ENCODE measurements at regions not wholly inside any gene's neighbourhood (a gene's known extent, or its start where the extent isn't known, plus 50 kb on each side); places are given as distances from the start of the nearest gene placed in this dataset.

DNA sequence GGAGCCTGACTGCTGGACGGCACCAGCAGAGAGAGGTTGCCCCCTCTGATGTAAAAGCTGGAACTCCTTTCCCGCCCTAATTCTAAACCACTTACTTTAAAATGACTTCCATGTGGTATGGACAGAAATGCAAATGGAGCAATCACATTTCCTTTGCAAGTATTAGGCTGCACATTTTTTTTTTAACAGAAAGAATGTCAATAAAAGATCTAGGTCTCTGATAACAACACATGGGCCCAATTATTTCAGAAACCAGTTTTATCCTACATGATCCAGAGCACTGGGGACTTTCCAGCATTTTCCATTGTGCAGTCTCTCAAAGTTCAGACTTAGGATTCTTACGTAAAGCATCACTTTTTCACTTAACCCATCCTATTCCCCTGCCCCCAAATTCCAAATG, 203.7 kb downstream of the NXNL2 start:
- no peaks in the 10 kb centered on the region for H3K9me3 Mint-ChIP-seq (ENCODE audit: unreplicated experiment)
- no TSS peak for BruUV-seq (replicated peaks)
- TF ChIP-seq CTCF (IDR thresholded peaks at IDR 0.05; ENCODE audit: unreplicated experiment), result no peak
- ChIA-PET POLR2A (no interaction called here), CTCF (no interaction called here)
- intact Hi-C loops (cut with micrococcal nuclease), result loop anchor here (5.0 kb wide), 1 partner anchor 264 kb away; no protein-coding TSS in a partner anchor
- no peak for DNase-seq (ENCODE audit: unreplicated experiment)
- no peak overlapping the region for H3K4me3 Mint-ChIP-seq (ENCODE audit: unreplicated experiment)
- H3K27ac Mint-ChIP-seq (ENCODE audit: low read depth, unreplicated experiment), result no peak overlapping the region
- no peaks in the 10 kb centered on the region for H3K27me3 Mint-ChIP-seq (ENCODE audit: insufficient read depth, unreplicated experiment)
- no peaks in the 10 kb centered on the region for H3K36me3 Mint-ChIP-seq (ENCODE audit: insufficient read depth, unreplicated experiment)
- peaks cover 21% of the 10 kb centered on the region for H3K4me1 Mint-ChIP-seq (ENCODE audit: insufficient read depth, unreplicated experiment)

DNA sequence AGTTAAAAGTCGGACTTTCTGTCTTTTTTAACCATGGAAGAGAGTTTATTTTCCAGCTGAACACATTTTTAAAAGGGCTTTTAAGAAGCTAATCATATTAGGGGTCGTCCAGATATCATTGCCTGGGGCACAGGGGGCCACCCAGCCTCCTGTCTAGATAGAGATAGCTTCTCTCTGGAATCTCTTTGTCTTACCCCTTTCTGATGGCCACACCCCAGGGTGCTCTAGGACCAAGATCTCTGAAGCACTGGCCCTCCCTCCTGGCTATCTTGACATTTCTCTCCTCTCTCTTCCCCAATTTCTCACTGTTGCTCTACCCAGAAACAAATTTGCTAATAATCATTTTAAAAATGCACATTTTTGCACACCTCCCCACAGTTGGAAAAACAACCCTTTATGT, 204.4 kb downstream of the NXNL2 start:
- no peak for DNase-seq (ENCODE audit: unreplicated experiment)
- Mint-ChIP-seq H3K4me3 (ENCODE audit: unreplicated experiment) (no peak overlapping the region), H3K27ac (ENCODE audit: low read depth, unreplicated experiment) (no peak overlapping the region), H3K27me3 (ENCODE audit: insufficient read depth, unreplicated experiment) (no peaks in the 10 kb centered on the region), H3K36me3 (ENCODE audit: insufficient read depth, unreplicated experiment) (no peaks in the 10 kb centered on the region), H3K4me1 (ENCODE audit: insufficient read depth, unreplicated experiment) (peaks cover 18% of the 10 kb centered on the region), H3K9me3 (ENCODE audit: unreplicated experiment) (no peaks in the 10 kb centered on the region)
- no peak for TF ChIP-seq CTCF (IDR thresholded peaks at IDR 0.05; ENCODE audit: unreplicated experiment)
- no TSS peak for BruUV-seq (replicated peaks)
- intact Hi-C loops (cut with micrococcal nuclease), result loop anchor here (5.0 kb wide), 1 partner anchor 263 kb away; no protein-coding TSS in a partner anchor
- ChIA-PET POLR2A (no interaction called here), CTCF (interaction anchor here (0.6 kb wide), 1 partner anchor 31 kb away, joined by 3 read pairs; no protein-coding TSS in a partner anchor)

GRCh38 chr9:88740844-88741243, 205.9 kb downstream of the NXNL2 start:
- ChIA-PET POLR2A (no interaction called here), CTCF (interaction anchor here (0.8 to 1.1 kb wide), 2 partner anchors 20 to 301 kb away, joined by 3 read pairs; no protein-coding TSS in a partner anchor)
- no peak overlapping the region for H3K4me3 Mint-ChIP-seq (ENCODE audit: unreplicated experiment)
- no peaks in the 10 kb centered on the region for H3K36me3 Mint-ChIP-seq (ENCODE audit: insufficient read depth, unreplicated experiment)
- H3K9me3 Mint-ChIP-seq (ENCODE audit: unreplicated experiment), result peaks cover 1% of the 10 kb centered on the region
- BruUV-seq (replicated peaks), result no TSS peak
- H3K27ac Mint-ChIP-seq (ENCODE audit: low read depth, unreplicated experiment), result no peak overlapping the region
- TF ChIP-seq CTCF (IDR thresholded peaks at IDR 0.05; ENCODE audit: unreplicated experiment), result no peak
- intact Hi-C loops (cut with micrococcal nuclease), result no loop called here
- peaks cover 15% of the 10 kb centered on the region for H3K4me1 Mint-ChIP-seq (ENCODE audit: insufficient read depth, unreplicated experiment)
- H3K27me3 Mint-ChIP-seq (ENCODE audit: insufficient read depth, unreplicated experiment), result no peaks in the 10 kb centered on the region
- no peak for DNase-seq (ENCODE audit: unreplicated experiment)

DNA sequence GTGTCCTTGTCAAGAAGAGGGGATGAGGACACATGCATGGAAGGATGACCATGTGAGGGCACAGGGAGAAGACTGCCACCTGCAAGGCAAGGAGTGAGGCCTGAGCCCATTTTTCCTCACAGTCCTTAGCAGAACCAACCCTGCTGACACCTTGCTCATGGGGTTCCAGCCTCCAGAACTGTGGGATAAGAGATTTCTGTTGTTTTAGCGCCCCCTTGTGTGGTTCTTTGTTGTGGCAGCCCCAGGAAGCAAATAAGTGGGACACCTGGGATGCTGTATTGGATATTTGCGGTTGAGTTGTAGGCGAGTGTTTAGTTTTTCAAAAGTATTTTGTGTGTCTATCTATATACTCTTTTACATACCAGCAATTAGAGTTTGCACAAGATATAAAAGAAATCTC, 206.4 kb downstream of the NXNL2 start:
- intact Hi-C loops (cut with micrococcal nuclease), result no loop called here
- H3K36me3 Mint-ChIP-seq (ENCODE audit: insufficient read depth, unreplicated experiment), result no peaks in the 10 kb centered on the region
- peaks cover 20% of the 10 kb centered on the region for H3K4me1 Mint-ChIP-seq (ENCODE audit: insufficient read depth, unreplicated experiment)
- H3K27me3 Mint-ChIP-seq (ENCODE audit: insufficient read depth, unreplicated experiment), result no peaks in the 10 kb centered on the region
- POLR2A ChIA-PET, result no interaction called here
- peaks cover 6% of the 10 kb centered on the region for H3K9me3 Mint-ChIP-seq (ENCODE audit: unreplicated experiment)
- TF ChIP-seq CTCF (IDR thresholded peaks at IDR 0.05; ENCODE audit: unreplicated experiment), result no peak
- CTCF ChIA-PET, result no interaction called here
- BruUV-seq (replicated peaks), result no TSS peak
- peak; percentile 54 for DNase-seq (ENCODE audit: unreplicated experiment)
- no peak overlapping the region for H3K27ac Mint-ChIP-seq (ENCODE audit: low read depth, unreplicated experiment)
- H3K4me3 Mint-ChIP-seq (ENCODE audit: unreplicated experiment), result no peak overlapping the region
